Right lung (tissue), 2 donors: ENCODE measurements at regions not wholly inside any gene's neighbourhood (a gene's known extent, or its start where the extent isn't known, plus 50 kb on each side); places are given as distances from the start of the nearest gene placed in this dataset.
"Not testable (repeated sequence)": the region's sequence is repeated elsewhere in the genome, so short reads cannot be mapped to it uniquely, and the experiment has no call there.

Experiments
- DNase-seq, 2 donors: peaks; one replicate each; pipeline ENCODE4 v3.0.0-alpha.2; 2013

DNA sequence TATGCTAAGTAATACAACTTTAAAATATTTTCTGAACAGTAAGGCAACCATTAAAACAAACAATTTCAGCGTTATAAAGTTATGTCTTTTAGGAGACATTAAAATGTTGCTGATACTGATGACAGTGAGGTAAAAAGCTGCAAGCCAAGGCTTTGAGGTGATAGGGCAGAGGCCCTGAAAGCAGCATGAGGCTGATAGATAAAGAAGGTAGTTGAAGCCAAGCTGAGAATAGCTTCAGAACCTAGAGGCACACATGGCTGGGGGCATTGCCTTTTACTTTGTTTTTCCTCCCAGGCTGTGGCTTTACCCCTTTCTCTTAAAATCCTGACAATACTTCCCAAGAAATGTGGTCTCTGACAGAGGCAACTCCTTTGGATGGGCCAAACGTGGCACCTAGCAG lies 149.0 kb upstream of the WWC1 start:
- DNase-seq: no peak

DNA sequence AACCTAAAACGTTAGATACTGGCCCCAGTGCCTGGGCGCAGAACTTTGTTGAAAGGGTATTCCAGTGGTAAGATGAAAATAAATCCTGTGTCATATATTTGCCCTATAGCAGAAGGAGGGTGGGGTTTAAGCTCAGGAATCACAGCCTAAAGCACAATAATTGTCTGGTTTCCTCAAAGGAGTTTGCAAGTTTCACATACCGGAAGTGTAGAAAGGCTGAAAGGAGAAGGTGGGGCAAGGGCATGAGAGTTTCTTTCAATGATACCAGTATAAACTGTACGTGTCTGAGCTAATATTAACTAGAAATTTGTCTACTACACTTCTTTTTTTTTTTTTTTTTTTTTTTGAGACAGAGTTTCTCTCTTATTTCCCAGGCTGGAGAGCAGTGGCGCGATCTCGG lies 147.9 kb upstream of the WWC1 start:
- DNase-seq: not testable (repeated sequence)

DNA sequence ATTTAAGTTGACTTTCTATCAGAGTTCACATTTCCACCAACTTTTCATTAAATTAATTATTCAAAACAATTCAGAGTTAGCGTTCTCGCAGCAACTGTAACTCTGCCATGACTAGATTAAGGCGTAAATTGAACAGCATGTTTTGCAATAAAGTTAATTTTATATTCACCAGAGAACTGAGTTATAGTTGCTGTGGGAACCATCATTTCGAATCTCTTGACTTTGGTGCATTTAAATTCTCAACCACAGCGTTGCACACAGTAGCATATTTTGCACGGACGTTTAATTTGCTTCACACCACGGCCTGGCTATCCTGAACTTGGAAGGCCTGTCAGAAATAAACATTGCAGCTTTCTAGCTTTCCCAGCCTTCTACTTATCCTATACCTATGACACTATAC lies 144.3 kb upstream of the WWC1 start:
- DNase-seq: no peak

DNA sequence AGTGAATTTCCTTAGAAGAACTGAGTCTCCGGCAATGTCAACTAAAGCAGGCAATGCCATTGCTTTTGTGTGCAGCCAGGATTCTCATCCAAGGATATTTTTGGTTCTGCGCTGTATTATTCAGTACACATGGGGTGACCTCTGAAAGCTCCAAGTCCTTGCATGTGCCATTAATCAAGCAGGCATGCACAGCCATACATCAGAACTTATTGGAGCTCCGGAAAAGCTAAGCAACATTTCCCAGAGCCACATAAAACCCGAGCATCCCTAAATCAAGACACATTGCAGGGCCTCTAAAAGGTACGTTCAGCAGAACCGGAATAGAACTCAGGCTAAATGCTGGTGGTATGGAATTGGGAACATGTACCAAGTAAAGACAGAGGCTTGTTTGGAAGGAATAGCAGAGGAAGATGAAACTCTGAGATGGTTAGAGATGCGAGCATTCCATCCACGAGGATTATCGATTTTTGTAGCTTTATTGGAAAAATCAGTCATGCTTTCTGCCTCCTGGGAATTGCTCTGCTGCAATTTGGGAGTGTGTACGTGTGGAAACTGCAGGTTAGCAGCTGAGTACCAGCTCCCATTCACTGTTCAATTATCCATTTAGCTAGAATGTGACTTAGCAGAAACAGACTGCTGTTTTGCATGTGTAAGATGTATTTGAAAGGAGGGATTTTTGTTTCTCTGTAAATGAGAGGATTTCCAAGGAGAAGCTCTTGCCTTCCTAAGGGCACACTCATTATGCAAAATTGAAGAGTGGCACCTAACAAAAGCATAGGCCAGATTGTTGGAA lies 143.7 kb upstream of the WWC1 start:
- no peak for DNase-seq

DNA sequence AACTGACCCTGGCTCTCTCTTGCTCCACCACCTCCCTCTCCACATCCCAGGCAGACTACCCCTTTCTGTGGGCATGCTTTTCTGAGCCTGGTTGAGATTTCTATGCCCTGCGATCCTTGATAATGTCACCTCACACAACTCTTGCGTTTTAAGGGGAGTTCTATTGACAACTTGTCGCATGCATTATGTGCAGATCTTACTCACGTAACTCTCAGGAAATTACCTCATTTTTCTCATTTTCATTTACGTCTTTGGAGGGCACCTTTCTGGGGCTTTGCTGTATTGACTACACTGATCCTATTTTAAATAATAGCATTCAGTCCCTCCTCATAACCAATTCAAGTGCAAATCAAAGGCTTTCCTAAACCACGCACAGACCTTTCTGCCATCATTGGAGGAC lies 140.4 kb upstream of the WWC1 start:
- DNase-seq: no peak

DNA sequence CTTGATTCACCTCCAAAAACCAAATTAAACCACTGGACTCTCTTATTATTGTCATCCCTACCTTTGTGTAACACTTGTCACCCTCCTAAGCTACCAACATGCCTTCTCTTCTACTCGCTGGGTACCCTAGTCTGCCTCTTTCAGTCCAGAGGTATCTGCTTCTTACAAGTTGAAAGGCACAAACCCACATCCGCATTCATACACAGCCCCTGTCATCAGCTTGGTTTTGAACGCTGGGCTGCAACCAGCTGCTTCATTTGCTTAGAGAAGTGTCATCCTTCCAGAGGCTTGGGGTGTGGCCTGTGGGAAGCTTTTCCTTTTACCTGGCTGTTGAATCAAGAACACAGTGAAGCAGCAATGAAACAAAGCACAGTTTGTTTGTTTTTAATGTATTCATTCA lies 138.8 kb upstream of the WWC1 start:
- DNase-seq: no peak

DNA sequence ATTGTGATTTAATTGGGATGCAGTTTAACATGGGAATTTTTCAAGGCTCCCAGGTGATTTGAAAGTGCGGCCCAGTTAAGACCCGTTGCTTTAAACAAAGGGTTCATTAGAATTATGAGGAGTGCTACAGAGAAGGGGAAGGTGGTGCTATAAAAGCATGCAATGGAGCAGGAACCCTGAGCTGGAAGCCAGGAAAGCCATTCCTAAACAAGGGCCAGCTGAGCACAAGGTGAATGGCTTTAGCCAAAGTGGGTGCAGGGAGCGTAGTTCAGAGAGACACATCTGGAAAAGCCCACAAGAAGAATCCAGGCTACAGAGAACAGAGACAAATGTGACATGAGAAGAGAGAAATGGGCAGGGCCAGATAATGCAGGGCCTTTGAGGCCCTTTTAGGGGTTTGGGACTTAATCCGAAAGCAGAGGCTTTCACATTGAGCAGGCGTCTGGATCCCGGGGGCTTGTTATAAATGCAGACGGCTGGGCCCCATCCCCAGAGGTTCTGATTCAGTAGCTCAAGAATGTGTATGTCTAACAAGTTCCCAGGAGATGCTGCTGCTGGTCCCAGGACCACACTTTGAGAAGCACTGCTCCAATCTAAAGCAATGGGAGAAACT lies 138.1 kb upstream of the WWC1 start:
- DNase-seq: no peak

DNA sequence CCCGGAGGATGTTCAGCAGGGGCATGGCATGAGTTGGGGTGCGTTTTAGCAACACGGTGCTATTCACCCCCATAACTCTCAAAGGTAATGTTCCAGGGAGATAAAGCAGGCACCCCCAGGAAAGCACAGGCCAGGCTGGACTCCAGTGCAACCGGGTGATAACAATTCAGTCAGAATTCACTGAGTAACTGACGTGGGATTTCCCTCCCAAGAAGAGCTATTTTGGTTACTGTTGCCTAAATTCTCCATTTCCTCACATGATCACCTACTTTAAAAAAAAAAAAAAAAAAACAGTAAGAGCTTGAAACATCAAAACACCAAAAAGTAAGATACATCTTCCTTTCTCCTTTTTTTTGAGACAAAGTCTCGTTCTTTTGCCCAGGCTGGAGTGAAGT lies 137.6 kb upstream of the WWC1 start:
- DNase-seq: no peak

DNA sequence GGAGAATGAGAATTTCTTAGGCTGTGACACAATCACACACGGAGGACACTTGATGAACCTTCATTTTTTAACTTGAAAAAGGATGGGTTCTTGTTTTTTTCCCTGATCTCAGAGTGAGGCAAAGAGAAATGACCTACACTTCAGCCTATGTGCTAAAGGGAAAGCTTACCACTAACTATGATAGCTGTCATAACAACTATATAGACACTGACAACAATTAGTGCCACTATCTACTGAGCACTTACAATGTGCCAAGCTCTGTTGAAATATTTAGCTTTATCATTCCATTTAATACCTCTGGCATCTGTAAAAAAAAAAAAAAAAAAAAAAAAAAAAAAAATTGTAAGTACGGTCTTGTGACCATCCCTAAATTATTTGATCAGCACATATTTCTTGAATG lies 135.9 kb upstream of the WWC1 start:
- no peak for DNase-seq

DNA sequence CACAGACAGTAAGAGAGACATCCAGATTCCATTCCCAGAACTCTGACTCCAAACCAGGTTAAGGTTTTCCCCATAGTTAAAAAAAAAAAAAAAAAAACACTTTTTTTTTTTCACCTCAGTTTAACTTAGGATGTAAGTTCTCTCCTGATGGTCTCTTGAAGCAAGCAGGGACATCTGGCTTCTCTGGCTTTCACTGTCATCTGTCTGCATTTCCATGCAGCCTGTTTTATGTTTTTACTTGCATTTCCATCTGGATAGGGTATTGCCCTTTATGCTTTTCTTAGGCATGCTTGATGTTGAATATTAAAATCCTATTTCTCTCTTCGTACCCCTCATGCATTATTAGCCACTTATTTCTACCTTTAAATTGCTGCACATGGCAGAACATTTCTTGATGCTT lies 135.3 kb upstream of the WWC1 start:
- DNase-seq: no peak

DNA sequence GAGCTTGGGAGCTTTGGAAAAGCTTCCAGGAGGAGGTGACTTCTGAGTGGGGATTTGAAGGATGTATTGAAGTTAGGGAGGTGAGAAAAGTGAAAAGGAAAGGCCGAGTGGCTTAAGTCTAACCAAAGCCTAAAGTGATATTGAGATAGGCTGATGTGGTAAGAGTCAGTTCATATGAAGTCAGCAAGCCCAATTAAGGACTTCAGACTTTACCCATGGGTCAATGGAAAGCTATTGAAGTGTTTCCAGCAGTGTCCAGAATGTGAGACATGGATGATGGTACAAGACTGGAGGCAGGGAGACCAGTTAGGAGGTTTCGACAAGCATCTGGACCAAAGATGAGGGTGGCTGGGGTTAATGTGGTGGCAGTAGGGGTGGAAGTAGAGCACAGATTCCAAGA lies 134.3 kb upstream of the WWC1 start:
- no peak for DNase-seq

DNA sequence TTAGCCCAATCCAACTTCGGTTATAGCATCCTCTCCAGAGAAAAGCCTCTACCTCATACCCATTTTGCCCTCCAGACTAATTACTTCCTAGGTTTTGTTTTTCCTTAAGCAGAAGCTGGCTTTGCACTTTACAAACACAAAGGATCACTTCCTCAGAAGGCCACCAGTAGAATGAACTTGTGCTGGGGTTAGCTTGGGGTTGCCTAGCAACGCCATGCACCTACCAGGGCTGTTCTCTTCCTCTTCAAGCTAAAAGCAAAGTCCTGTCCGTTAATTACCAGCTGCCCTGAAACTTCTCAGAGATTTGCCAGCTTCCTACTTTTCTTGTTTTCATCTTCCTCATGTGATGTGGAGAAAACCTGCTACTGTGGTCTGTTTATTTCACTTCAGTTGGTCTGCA lies 132.0 kb upstream of the WWC1 start:
- no peak for DNase-seq

DNA sequence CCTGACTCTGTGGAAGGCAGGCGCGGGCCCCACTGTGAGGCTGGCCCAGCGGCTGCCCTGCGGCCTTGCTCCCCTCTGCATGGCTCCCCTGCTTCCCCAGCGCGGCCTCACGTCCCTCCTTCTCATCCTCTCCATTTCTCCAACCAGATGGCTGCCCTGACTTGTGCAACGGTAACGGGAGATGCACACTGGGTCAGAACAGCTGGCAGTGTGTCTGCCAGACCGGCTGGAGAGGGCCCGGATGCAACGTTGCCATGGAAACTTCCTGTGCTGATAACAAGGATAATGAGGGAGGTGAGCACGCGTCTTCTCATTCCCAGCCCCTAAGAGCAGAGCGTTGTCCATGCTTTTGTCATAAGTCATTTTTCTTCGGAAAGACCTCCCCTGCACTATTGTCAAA lies 129.0 kb upstream of the WWC1 start:
- no peak for DNase-seq

DNA sequence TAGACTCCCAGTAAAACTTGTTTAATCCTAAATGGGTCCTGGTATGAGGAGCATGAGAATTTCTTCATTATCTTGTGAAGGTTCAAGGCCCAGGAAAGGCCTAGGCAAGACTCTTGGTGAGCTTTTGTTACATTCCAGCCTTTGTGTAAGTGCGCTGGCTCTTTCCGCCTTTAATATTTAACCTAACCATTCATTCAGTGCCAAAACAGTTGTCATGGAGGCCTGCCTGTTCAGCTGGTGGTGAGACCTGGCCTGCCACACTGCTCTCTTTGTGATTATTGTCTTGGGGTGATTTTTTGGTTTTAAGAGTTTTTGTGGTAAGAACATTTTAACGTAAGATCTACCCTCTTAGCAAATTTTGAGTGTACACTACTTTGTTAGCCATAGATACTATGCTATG lies 127.5 kb upstream of the WWC1 start:
- DNase-seq: no peak

DNA sequence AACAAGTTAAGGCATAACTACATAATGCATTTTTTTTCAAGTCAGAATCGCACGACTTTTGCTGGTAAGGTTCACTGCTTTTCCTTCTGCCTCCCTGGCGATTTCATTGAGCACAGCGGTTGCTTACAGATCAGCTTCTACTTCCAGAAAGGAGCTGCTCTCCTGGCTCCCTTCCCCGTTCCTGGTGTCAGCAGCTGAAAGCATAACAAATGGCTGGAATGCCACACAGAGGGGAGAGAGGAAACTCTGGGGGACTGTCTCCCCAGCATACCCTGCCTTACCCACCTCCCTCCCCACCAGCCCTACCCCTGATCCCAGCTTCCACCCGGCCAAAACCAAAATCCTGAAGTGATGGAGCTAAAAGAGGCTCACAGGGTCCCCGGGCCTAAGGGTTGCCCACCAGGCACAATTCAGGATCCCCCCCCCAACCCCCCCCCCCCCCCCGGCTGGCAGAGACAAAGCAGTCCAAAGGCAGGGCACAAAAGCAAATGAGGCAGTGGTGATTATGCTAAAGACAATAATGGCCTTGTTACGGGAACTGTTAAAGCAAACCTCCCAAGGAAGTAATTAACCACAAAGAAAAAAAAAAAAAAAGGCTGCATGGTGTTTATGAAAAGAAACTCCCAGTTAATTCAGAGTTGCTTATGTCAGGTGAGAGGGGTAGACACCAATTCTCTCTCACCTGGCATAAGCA lies 126.1 kb upstream of the WWC1 start:
- no peak for DNase-seq

DNA sequence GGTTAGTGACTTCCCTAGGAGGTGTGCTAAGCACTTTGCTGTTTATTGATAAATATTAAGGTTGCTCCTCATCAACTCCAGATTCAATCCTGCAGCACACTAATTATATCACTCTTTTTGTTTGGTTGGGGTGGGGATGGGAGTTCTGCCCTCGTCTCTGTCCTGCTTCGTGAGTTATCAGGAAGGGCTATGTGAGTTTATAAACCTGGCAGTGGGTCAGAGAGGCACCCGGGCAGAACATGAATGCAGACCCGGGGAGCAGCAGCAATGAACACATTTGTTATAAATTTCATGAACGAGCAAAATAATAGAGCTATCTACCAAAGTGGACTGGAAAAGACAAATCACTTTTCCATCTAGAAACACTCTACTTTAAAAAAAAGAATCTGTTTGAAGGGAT lies 125.5 kb upstream of the WWC1 start:
- no peak for DNase-seq

DNA sequence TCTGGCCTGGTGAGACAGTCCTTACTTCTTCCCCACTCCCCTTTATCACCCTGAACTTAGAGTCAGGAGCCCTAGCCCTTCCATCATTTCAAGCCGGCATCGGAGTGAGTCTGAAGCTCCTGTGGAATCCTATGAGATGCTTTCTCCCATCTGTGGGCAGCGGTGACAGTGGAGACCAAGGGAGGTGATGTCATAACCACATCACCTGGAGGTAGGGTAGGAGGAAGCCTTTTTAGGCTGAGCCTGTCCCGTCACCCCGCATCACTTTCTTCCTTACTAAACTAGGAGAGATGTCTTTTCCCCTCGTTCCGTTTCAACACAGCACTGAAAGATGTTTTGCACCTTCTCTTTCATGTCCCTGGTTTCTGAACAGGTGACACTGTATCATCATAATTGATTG lies 124.1 kb upstream of the WWC1 start:
- DNase-seq: no peak

DNA sequence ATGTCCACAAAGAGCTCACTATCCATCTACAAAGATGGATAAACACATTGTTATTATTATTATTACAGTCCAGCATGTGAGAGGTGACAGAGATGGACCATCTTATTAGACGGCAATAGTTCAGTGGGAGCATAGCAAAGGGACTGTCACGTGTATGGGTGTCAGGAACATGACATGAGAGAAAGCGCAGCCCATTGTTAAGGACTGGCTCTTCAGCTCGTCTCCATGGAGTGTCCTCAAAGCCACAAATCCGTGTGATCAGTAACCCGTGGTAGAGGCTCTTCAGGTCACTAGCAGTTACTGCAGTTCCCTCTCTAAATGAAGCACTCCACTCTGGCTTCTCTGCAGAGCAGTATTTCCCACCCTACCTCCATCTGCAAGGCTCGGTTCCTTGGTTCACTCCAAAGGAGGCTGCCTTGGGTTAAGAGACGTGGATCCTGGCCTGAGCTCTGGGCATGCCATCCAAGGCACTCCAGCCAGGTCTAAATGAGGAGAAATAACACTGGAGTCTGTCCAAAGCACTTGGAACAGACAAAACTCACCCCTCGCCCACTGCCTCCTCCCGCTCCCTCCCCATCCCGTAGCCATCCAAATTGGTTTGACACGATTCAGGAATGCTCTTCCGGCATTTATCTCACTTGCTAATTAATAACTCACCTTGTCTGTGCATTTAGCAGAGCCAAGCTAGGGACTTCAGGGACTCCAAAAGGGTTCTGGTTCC lies 122.3 kb upstream of the WWC1 start:
- no peak for DNase-seq

DNA sequence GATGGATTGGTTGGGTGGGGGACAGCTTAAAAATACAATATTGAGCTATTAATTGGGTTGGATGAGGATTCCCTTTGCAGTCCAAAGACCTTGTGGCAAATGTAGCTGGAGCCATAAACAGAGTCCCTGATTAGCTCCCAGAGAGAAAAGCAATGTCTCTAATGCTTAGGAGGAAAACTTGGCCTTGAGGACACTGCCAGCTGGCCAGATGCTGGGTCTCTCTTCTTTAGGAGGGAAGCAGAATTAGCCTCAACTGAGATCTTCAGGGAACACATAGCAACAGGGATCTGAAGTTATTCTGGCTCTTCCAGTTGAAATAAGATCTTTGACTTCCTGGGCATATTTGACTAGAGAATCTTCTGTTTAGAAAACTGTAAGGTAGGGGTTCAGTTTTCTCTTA lies 121.7 kb upstream of the WWC1 start:
- DNase-seq: no peak

DNA sequence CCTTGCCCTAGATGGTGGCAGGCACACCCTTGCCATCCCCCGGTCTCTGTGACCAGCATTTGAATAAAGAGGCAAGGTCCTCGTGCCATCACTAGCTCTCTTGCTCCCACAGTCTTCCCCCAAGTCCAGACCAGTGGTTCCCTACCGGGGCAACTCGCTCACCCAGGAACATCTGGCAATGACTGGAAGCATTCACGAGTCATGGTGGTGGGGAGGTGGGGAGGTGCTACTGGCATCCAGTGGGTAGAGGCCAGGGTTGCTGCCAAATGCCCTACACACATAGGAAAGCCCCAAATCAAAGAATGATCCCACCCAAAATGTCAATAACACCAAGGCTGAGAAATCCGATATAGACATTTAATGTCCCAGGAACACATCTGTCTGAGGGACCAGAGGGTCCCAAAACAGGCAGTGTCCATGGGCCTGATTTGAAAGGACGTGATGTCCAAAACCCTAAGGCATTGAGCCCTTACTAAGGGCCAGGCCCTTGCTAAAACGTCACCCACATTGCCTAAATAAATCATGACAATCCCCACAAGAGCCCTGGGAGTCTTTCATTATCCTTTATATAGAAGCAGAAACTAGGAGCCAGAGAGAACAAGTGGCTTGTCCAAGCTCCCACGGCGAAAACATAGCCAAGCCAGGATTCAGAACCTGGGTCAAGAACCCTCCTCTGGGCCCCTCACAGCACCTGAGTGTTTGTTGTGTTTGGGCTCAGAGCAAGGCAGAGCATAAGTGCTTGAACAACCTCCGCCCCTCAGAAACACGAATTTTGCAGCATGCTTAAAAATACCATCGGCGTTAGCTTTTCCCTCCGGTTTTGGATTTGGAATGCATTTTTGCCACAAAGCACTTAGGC lies 119.3 kb upstream of the WWC1 start:
- no peak for DNase-seq

DNA sequence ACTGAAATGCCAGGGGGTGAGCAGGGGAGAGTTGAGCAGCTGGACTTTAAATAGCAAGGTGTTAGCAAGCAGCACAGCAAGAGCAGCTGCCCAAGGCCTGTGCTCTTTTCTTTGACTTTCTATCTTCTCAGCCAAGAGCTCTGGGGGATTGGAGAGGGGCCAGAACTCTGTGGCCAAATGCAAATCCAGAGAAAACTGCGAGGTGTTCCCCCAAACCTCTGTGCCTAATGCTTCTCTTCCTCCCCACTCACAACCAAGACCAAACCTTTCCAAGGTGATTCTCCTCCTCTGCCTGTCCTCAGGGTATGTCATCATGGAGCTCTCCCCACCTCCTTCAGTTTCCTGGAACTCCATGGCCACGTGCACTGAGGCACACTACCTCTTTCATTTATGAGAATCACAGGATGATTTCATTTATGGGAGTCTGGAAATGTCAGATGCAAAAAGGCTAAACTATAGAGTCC lies 118.7 kb upstream of the WWC1 start:
- DNase-seq: no peak

DNA sequence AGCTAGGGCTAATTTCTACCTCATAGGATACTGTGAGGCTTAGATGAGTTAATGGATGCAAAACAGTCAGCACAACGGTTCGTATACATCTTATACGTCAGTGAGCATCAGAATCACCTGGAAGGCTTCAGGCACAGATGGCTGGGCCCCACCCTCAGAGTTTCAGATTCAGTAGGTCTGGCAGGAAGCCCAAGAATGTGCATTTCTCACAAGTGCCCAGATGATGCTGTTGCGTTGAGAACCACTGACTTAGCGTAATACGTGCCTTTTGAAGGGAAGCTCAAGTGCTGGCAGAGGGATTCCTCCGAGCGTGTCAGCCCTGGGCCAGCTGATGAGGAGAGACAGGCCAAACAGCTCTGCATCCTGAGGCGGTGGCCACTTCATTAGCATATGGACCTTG lies 117.1 kb upstream of the WWC1 start:
- DNase-seq: no peak
